ENCODE measurements at regions not wholly inside any gene's neighbourhood (a gene's known extent, or its start where the extent isn't known, plus 50 kb on each side); places are given as distances from the start of the nearest gene placed in this dataset.
"Not testable (repeated sequence)": the region's sequence is repeated elsewhere in the genome, so short reads cannot be mapped to it uniquely, and the experiment has no call there.

- Mint-ChIP-seq H3K4me1 (no peaks in the 10 kb centered on the region), H3K4me3 (no peak overlapping the region), H3K36me3 (no peaks in the 10 kb centered on the region), H3K27me3 (no peaks in the 10 kb centered on the region), H3K9me3 (peaks cover 7% of the 10 kb centered on the region), H3K27ac (no peak overlapping the region)
- no peak for DNase-seq (ENCODE audit: low spot score in 2 of 2)
- ATAC-seq (ENCODE audit: low read depth): no peak
Observed at GRCh38 chr6:9878535-9878934, 536.3 kb downstream of the TFAP2A start.

GRCh38 chr6:9875605-9876353 is 539.1 kb downstream of the TFAP2A start:
- no peaks in the 10 kb centered on the region for H3K4me1 Mint-ChIP-seq
- ATAC-seq (ENCODE audit: low read depth) (no peak), DNase-seq (ENCODE audit: low spot score in 2 of 2) (no peak)

DNA sequence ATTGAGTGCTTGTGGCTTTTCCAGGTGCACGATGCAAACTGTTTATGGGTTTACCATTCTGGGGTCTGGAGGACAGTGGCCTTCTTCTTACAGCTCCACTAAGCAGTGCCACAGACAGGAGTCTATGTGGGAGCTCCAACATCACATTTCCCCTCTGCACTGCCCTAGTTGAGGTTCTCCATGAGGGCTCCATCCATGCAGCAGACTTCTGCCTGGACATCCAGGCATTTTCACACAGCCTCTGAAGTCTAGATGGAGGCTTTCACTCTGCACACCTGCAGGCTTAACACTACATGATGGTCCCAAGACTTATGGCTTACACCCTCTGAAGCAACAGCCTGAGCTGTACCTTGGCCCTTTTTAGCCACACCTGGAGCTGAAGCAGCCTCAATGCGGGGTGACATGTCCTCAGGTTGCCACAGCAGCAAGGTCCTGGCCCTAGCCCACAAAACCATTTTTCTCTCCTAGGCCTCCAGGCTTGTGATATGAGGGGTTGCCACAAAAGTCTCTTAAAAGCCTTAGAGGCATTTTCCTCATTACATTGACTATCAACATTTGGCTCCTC is 552.2 kb downstream of the TFAP2A start:
- DNase-seq (ENCODE audit: low spot score in 2 of 2) (no peak), ATAC-seq (ENCODE audit: low read depth) (no peak)
- peaks cover 20% of the 10 kb centered on the region for H3K9me3 Mint-ChIP-seq
- H3K27me3 Mint-ChIP-seq: no peaks in the 10 kb centered on the region
- no peaks in the 10 kb centered on the region for H3K36me3 Mint-ChIP-seq
- no peak overlapping the region for H3K4me3 Mint-ChIP-seq
- no peak overlapping the region for H3K27ac Mint-ChIP-seq
- no peaks in the 10 kb centered on the region for H3K4me1 Mint-ChIP-seq

More at GRCh38 chr6:9875605-9876353, 539.1 kb downstream of the TFAP2A start:
- Mint-ChIP-seq H3K36me3 (no peaks in the 10 kb centered on the region), H3K9me3 (peaks cover 7% of the 10 kb centered on the region), H3K27ac (no peak overlapping the region), H3K4me3 (no peak overlapping the region), H3K27me3 (no peaks in the 10 kb centered on the region)

DNA sequence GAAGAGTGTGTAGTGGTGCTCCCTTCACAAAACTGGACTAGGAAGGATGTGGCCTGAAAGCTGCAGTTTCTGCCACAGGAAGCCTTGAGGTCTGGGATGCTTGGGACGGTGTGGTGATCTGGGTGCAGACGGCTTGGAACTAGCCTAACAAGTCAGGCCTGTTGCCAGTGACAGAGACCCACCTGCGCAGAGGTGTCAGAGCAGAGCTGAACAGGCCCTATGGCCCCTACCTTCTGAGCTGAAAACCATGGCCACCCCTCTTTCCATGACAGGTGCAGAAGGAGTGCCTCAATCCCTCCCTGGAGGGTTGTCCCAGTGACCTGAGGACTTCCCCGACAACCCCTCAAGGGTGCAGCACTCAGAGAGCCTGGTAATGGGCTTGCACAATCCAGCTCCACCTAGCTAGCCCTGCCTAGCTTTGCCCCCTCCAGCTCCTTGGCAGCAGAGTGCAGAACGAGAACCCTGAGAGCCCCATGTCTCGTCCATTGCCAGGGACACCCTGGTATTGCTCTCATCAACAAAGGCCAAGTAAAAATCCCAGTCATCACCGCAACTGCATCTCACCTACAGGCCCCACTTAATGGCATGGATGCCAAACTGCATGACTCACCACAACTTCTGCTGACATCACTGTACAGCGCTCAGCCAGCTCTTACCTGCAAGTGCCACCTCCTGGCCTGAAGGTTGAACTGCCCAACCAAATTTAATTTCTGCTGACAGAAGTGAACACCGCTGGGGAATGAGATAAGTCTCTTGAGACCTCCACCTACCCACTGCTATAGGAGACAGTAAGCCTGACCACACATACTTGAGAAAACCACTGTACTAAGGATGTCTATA is 563.1 kb downstream of the TFAP2A start:
- ATAC-seq (ENCODE audit: low read depth) (no peak), DNase-seq (ENCODE audit: low spot score in 2 of 2) (no peak)
- no peaks in the 10 kb centered on the region for H3K4me1 Mint-ChIP-seq
- H3K4me3 Mint-ChIP-seq: no peak overlapping the region
- H3K27ac Mint-ChIP-seq: no peak overlapping the region
- peaks cover 17% of the 10 kb centered on the region for H3K9me3 Mint-ChIP-seq
- no peaks in the 10 kb centered on the region for H3K36me3 Mint-ChIP-seq
- no peaks in the 10 kb centered on the region for H3K27me3 Mint-ChIP-seq

DNA sequence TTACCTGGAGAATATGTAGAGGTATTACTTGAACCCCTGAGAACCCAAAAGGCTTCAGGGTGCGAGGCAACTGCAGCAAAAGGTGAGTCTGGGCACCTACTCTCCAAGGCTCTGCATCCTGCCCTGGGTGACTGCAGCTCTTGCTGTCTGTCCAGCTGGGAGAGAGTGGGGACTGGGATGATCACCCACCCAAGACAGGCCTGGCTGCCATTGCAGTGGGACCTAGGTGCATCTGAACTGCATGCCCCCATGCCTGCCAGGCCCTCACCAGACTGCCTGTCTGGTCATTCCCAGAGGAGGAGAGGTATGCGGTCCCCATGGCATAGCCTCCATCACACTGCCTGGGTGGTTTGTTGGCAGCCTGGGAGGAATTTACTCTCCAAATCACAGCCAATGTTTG is 563.9 kb downstream of the TFAP2A start:
- Mint-ChIP-seq H3K27ac (no peak overlapping the region), H3K9me3 (peaks cover 20% of the 10 kb centered on the region), H3K27me3 (no peaks in the 10 kb centered on the region), H3K36me3 (no peaks in the 10 kb centered on the region), H3K4me3 (no peak overlapping the region), H3K4me1 (no peaks in the 10 kb centered on the region)
- ATAC-seq (ENCODE audit: low read depth) (no peak), DNase-seq (ENCODE audit: low spot score in 2 of 2) (no peak)

- no peak overlapping the region for H3K27ac Mint-ChIP-seq
- H3K9me3 Mint-ChIP-seq: peaks cover 13% of the 10 kb centered on the region
- H3K4me1 Mint-ChIP-seq: no peaks in the 10 kb centered on the region
- H3K27me3 Mint-ChIP-seq: no peaks in the 10 kb centered on the region
- DNase-seq (ENCODE audit: low spot score in 2 of 2) (no peak), ATAC-seq (ENCODE audit: low read depth) (no peak)
- no peak overlapping the region for H3K4me3 Mint-ChIP-seq
- no peaks in the 10 kb centered on the region for H3K36me3 Mint-ChIP-seq
Observed at GRCh38 chr6:9848094-9848493, 566.8 kb downstream of the TFAP2A start.

DNA sequence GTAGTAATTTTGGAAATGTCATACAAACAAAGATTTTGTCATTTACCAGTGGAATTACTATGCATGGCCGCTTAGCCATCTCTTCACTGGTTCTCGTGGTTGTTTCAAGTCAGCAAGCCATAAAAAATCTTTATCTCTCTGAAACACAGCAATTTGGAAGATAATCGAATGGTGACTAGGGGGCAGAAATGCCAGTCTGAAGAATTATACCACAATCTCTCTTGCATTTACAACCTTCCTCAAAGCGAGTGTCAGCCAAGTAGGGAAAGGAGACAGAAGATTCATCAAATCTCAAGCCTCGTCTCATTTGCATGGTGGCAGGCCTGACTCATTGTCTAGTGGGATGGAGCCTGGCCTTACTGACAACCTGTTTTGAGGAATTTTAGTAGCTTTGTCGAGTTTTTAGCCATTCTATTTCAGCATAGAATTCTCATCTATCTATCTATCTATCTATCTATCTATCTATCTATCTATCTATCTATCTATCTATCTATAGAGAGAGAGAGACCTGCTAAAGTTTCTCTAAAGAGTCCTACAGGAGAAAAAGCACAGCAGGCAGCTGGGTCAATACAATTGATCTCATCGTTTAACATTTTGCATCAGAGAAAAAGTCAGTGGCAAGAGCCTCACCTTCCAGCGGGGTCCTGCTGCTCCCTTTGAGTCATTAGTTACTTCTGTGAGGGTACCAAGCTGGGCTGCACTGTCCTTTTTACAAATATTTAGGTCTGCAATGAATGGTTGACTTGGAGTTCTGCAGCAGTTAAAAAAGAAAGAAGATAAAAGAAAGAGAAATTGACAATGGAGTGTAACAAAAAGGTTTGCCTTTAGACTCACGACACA is 572.8 kb downstream of the TFAP2A start:
- Mint-ChIP-seq H3K4me3 (no peak overlapping the region), H3K36me3 (no peaks in the 10 kb centered on the region), H3K27ac (no peak overlapping the region), H3K4me1 (no peaks in the 10 kb centered on the region), H3K27me3 (no peaks in the 10 kb centered on the region), H3K9me3 (peaks cover 15% of the 10 kb centered on the region)
- ATAC-seq (ENCODE audit: low read depth) (no peak), DNase-seq (ENCODE audit: low spot score in 2 of 2) (no peak)

DNA sequence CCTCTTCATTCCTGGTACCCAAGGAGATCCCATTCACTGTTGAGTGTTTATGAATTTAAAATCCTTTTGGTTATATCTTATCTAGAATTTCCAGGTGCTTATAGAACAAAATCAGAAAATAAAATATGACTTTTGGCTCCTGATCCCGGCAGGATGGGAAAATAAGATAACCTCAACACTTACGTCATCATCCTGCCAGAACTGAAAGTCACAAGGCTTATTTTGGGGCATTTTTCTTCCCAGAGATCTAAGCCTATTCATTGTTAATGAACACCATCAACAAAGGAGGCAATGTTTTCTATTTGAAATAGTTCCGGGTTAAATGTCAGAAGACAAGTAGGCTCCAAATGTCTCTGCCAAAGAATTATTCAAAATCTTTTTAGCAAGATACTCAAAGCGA is 580.6 kb downstream of the TFAP2A start:
- ATAC-seq (ENCODE audit: low read depth) (no peak), DNase-seq (ENCODE audit: low spot score in 2 of 2) (no peak)
- Mint-ChIP-seq H3K4me1 (no peaks in the 10 kb centered on the region), H3K27ac (no peak overlapping the region), H3K36me3 (no peaks in the 10 kb centered on the region), H3K27me3 (no peaks in the 10 kb centered on the region), H3K4me3 (no peak overlapping the region), H3K9me3 (peaks cover 8% of the 10 kb centered on the region)

DNA sequence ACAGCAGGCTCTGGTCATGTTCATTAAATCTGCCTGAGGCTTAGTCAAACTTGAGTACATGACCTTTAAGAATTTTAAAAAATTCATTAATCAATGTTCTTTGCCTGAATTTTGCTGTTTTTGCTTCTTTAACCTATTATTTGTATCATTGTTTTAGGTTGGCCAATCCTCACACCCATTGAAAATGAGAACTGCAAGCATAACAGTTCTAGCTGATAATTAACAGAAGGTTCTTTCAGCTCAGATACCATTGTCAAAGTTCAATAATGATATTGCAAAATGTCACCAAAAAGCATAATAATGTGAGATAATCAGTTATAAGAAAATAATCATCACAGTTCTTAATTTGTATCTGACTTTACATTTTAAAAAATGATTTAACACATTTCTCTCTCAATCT is 583.1 kb downstream of the TFAP2A start:
- DNase-seq (ENCODE audit: low spot score in 2 of 2): no peak
- Mint-ChIP-seq H3K9me3 (peaks cover 3% of the 10 kb centered on the region), H3K36me3 (no peaks in the 10 kb centered on the region), H3K27ac (no peak overlapping the region), H3K27me3 (no peaks in the 10 kb centered on the region), H3K4me3 (no peak overlapping the region), H3K4me1 (no peaks in the 10 kb centered on the region)
- ATAC-seq (ENCODE audit: low read depth): no peak

- DNase-seq (ENCODE audit: low spot score in 2 of 2) (no peak), ATAC-seq (ENCODE audit: low read depth) (no peak)
- H3K27me3 Mint-ChIP-seq: no peaks in the 10 kb centered on the region
- no peak overlapping the region for H3K27ac Mint-ChIP-seq
- H3K9me3 Mint-ChIP-seq: peaks cover 4% of the 10 kb centered on the region
- no peak overlapping the region for H3K4me3 Mint-ChIP-seq
- no peaks in the 10 kb centered on the region for H3K36me3 Mint-ChIP-seq
- no peaks in the 10 kb centered on the region for H3K4me1 Mint-ChIP-seq
Observed at GRCh38 chr6:9830808-9831207, 584.1 kb downstream of the TFAP2A start.

- H3K27ac Mint-ChIP-seq: no peak overlapping the region
- H3K4me1 Mint-ChIP-seq: no peaks in the 10 kb centered on the region
- ATAC-seq (ENCODE audit: low read depth) (no peak), DNase-seq (ENCODE audit: low spot score in 2 of 2) (no peak)
- no peaks in the 10 kb centered on the region for H3K36me3 Mint-ChIP-seq
- no peaks in the 10 kb centered on the region for H3K27me3 Mint-ChIP-seq
- peaks cover 10% of the 10 kb centered on the region for H3K9me3 Mint-ChIP-seq
- no peak overlapping the region for H3K4me3 Mint-ChIP-seq
Observed at GRCh38 chr6:9825526-9825925, 589.3 kb downstream of the TFAP2A start.

DNA sequence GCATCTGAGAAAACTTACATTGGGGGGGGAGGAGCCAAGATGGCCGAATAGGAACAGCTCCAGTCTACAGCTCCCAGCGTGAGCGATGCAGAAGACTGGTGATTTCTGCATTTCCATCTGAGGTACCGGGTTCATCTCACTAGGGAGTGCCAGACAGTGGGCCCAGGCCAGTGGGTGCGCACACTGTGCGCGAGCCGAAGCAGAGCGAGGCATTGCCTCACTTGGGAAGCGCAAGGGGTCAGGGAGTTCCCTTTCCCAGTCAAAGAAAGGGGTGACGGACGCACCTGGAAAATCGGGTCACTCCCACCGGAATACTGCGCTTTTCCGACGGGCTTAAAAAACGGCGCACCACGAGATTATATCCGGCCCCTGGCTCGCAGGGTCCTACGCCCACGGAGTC is 604.1 kb downstream of the TFAP2A start:
- H3K4me3 Mint-ChIP-seq: not testable (repeated sequence)

GRCh38 chr6:9810286-9810685 is 604.6 kb downstream of the TFAP2A start:
- peaks cover 4% of the 10 kb centered on the region for H3K9me3 Mint-ChIP-seq
- no peak for ATAC-seq (ENCODE audit: low read depth)
- no peak overlapping the region for H3K4me3 Mint-ChIP-seq
- H3K27ac Mint-ChIP-seq: no peak overlapping the region
- no peaks in the 10 kb centered on the region for H3K36me3 Mint-ChIP-seq
- H3K27me3 Mint-ChIP-seq: no peaks in the 10 kb centered on the region
- no peaks in the 10 kb centered on the region for H3K4me1 Mint-ChIP-seq
- DNase-seq (ENCODE audit: low spot score in 2 of 2): no peak

More for the DNA sequence above, 604.1 kb downstream of the TFAP2A start:
- H3K36me3 Mint-ChIP-seq; H3K4me1 Mint-ChIP-seq; H3K9me3 Mint-ChIP-seq; DNase-seq (ENCODE audit: low spot score in 2 of 2); H3K27me3 Mint-ChIP-seq; ATAC-seq (ENCODE audit: low read depth); H3K27ac Mint-ChIP-seq: not testable (repeated sequence)

DNA sequence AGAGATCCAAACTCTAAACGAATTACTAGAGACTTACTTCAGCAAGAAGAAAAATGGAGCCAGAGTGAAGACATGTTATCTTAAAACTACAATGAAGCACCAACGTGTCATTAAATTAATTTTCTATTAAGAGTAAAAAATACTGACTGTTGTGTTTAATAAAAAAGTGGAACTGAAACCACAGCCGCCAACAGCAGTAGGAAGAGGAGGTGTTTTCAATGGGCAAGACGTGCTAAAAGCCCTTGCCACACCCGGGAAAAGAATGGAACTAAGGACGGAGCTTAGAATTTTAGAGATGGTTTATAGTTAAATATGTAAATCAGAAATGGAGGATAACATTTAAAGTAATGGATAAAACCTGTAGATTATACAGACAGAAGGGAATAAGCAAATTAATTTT is 608.7 kb downstream of the TFAP2A start:
- DNase-seq (ENCODE audit: low spot score in 2 of 2): no peak
- no peak for ATAC-seq (ENCODE audit: low read depth)
- Mint-ChIP-seq H3K27me3 (no peaks in the 10 kb centered on the region), H3K4me1 (no peaks in the 10 kb centered on the region), H3K9me3 (peaks cover 4% of the 10 kb centered on the region), H3K36me3 (no peaks in the 10 kb centered on the region), H3K4me3 (no peak overlapping the region), H3K27ac (no peak overlapping the region)

Measured in memory B cell (primary cell).